ENCODE measurements at regions not wholly inside any gene's neighbourhood (a gene's known extent, or its start where the extent isn't known, plus 50 kb on each side); places are given as distances from the start of the nearest gene placed in this dataset.
A peak's percentile ranks its signal among the peaks of the same experiment; 100 is the strongest.

- no peak for DNase-seq
Observed at GRCh38 chr2:10964052-10964790, 52.5 kb downstream of the KCNF1 start.

- no peak for DNase-seq
Observed at GRCh38 chr2:10965241-10965843, 53.6 kb downstream of the KCNF1 start.

GRCh38 chr2:10966056-10966455 lies 54.3 kb downstream of the KCNF1 start:
- no peak for DNase-seq

GRCh38 chr2:10966741-10967140 lies 55.0 kb downstream of the KCNF1 start:
- no peak for DNase-seq

GRCh38 chr2:10968176-10968575 lies 56.4 kb downstream of the KCNF1 start:
- DNase-seq: no peak

- DNase-seq: no peak
Observed at GRCh38 chr2:10970666-10971065, 58.9 kb downstream of the KCNF1 start.

GRCh38 chr2:10971161-10971887 lies 59.6 kb downstream of the KCNF1 start:
- DNase-seq: no peak

GRCh38 chr2:10971888-10972260 lies 60.1 kb downstream of the KCNF1 start:
- DNase-seq: peak in 1 of 2 experiments; percentile 16

GRCh38 chr2:10972683-10973433 lies 61.1 kb downstream of the KCNF1 start:
- DNase-seq: no peak

GRCh38 chr2:10973766-10974165 lies 62.0 kb downstream of the KCNF1 start:
- no peak for DNase-seq

GRCh38 chr2:10977003-10977402 lies 65.3 kb downstream of the KCNF1 start:
- no peak for DNase-seq

- no peak for DNase-seq
Observed at GRCh38 chr2:10977621-10978020, 65.9 kb downstream of the KCNF1 start.

GRCh38 chr2:10978090-10978670 lies 66.4 kb downstream of the KCNF1 start:
- DNase-seq: no peak

- no peak for DNase-seq
Observed at GRCh38 chr2:10980071-10980470, 68.3 kb downstream of the KCNF1 start.

GRCh38 chr2:10980886-10981425 lies 69.2 kb downstream of the KCNF1 start:
- no peak for DNase-seq

GRCh38 chr2:10981451-10981850 lies 69.7 kb downstream of the KCNF1 start:
- DNase-seq: no peak

GRCh38 chr2:10981941-10982431 lies 70.3 kb downstream of the KCNF1 start:
- no peak for DNase-seq

- no peak for DNase-seq
Observed at GRCh38 chr2:10982931-10983701, 71.4 kb downstream of the KCNF1 start.

GRCh38 chr2:10983711-10984110 lies 72.0 kb downstream of the KCNF1 start:
- no peak for DNase-seq

- DNase-seq: no peak
Observed at GRCh38 chr2:10984418-10985135, 72.8 kb downstream of the KCNF1 start.

- DNase-seq: no peak
Observed at GRCh38 chr2:10985260-10985659, 73.5 kb downstream of the KCNF1 start.
